ENCODE measurements at regions not wholly inside any gene's neighbourhood (a gene's known extent, or its start where the extent isn't known, plus 50 kb on each side); places are given as distances from the start of the nearest gene placed in this dataset.

DNA sequence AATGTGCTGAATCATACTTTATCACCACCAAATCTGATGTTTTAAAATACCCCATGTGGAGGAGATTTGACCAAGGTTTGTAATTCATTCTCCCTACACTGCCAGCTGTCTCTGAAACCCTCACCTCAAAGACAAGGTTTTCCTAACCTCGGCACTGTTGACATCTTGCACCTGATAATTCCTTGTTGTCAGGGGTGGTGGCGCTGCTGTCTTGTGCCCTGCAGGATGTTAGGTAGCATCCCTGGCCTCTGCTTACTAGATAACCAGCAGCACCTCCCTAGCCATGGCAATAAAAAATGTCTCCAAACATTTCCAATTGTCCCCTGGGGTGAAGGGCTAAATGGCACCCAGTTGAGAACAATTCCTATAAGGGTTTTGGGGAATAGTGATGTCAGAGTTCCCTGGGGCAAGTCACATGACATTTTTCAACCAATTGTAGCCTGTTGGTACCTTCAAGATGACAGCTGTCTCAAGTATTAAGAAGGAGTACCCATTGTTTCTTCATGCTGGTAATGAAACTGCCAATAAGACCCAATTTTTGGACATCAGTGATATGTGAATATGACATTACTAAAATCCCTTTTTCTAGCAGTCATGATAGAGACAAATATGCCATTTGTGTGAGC, 160.6 kb upstream of the PLCXD3 start:
- Mint-ChIP-seq H3K9me3 (no peaks in the 10 kb centered on the region), H3K4me1 (no peaks in the 10 kb centered on the region), H3K36me3 (ENCODE audit: low read depth) (no peaks in the 10 kb centered on the region), H3K27me3 (peaks cover 2% of the 10 kb centered on the region), H3K4me3 (no peak overlapping the region), H3K27ac (no peak overlapping the region)
- ChIA-PET POLR2A (interaction anchor here (1.1 kb wide), 1 partner anchor 12 kb away, joined by 3 read pairs; no protein-coding TSS in a partner anchor), CTCF (no interaction called here)
- DNase-seq = no peak

DNA sequence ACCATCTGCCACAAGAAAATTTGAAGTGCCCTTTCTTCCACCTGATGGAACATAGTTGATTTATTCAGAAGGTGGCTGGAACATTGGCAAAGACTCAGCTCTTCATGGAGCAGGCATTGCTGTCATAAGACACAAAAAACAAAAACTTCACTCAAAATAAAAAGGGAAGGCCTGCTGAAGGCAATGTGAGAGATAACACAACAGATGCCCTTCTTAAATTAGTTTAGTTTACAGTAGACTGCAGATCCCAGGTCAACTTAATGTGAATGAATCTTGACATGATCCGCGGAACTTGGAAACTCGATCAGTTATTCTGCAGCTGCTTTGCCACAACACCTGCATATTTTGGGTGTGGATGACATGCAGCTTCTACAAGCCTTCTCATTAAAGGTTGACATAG, 159.8 kb upstream of the PLCXD3 start:
- H3K36me3 Mint-ChIP-seq (ENCODE audit: low read depth) = no peaks in the 10 kb centered on the region
- ChIA-PET POLR2A (no interaction called here), CTCF (no interaction called here)
- peaks cover 2% of the 10 kb centered on the region for H3K27me3 Mint-ChIP-seq
- no peaks in the 10 kb centered on the region for H3K9me3 Mint-ChIP-seq
- no peak for DNase-seq
- H3K27ac Mint-ChIP-seq = no peak overlapping the region
- no peaks in the 10 kb centered on the region for H3K4me1 Mint-ChIP-seq
- no peak overlapping the region for H3K4me3 Mint-ChIP-seq

DNA sequence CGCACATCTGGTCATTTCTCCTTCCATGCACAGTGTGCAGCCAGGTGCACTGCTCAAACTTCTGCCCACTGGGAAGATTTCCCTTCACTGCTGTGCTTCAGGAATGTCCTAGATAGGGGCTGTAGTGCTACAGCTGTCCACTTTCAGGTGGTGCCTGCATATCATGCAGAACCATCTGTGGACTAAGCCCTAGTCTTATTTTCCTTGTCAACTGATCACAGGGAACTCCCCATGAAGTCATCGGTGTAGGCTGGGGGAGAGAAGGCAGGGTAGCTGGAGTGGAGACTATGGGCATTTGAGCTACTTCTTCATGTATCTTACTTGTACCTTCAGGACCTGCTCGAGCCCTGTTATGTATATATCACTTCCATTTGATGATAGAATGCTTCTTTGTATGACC, 150.9 kb upstream of the PLCXD3 start:
- H3K4me3 Mint-ChIP-seq = no peak overlapping the region
- H3K27ac Mint-ChIP-seq = no peak overlapping the region
- no peak for DNase-seq
- CTCF ChIA-PET = no interaction called here
- H3K9me3 Mint-ChIP-seq = no peaks in the 10 kb centered on the region
- H3K27me3 Mint-ChIP-seq = no peaks in the 10 kb centered on the region
- no peaks in the 10 kb centered on the region for H3K4me1 Mint-ChIP-seq
- no peaks in the 10 kb centered on the region for H3K36me3 Mint-ChIP-seq (ENCODE audit: low read depth)
- POLR2A ChIA-PET = no interaction called here

DNA sequence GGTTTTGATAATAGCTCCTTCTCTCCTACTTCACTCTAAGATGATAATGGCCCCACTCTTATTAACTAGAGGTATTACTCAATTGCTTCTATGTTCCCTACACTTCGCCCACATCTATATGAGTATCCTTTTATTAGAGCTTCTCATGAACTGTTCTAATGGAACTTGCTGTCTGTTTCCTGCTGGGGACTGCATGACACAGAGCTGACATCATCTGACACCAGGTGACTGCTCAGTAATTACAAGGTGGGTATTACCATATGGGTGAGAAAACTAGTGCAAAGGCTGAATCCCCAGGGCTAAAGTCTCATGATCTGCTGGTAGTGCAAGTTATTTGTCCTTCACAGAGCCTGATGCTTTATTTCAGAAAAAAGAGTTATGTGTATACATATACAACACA, 146.2 kb upstream of the PLCXD3 start:
- Mint-ChIP-seq H3K36me3 (ENCODE audit: low read depth) (no peaks in the 10 kb centered on the region), H3K27me3 (no peaks in the 10 kb centered on the region), H3K4me3 (no peak overlapping the region), H3K27ac (no peak overlapping the region), H3K4me1 (no peaks in the 10 kb centered on the region), H3K9me3 (no peaks in the 10 kb centered on the region)
- POLR2A ChIA-PET = no interaction called here
- DNase-seq = no peak
- CTCF ChIA-PET = no interaction called here

DNA sequence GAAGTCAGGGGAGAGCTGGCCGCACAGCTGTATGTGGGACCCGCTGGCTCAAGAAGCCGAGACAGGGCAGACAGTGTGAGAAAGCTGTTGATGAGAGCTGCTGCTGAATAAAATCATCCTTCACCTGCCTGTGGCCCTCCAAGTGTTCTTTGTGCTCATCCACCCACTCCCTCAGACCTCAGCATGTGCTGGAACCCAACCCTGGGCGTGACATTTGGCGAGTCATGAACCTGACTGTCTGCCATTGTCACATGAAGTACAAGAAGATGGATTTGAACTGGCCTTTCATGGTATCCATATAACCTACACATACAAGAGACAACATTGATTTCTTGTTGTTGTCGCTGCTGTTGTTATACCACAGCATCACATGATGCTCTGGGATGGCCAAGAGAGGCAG, 139.7 kb upstream of the PLCXD3 start:
- Mint-ChIP-seq H3K4me3 (no peak overlapping the region), H3K9me3 (no peaks in the 10 kb centered on the region), H3K4me1 (no peaks in the 10 kb centered on the region), H3K36me3 (ENCODE audit: low read depth) (no peaks in the 10 kb centered on the region), H3K27ac (no peak overlapping the region), H3K27me3 (no peaks in the 10 kb centered on the region)
- no peak for DNase-seq
- ChIA-PET CTCF (no interaction called here), POLR2A (no interaction called here)

DNA sequence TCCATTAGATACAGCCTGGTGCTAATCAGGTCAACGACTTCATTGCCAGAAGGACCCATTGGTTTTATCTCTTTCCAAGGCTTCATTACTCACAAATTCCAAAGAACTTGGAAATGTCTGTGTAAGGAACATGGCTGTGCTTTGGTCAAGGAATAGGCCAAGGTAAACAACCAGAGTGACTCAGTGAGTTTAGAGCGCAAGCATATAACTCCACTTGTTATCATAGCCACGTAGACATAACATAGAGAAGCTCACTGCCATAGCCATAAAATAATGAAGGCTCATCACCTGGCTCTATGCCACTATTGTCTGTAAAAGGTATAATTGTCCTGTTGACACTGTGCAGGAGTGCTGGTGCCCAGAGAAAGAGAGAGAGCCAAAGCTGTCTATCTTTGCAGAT, 139.3 kb upstream of the PLCXD3 start:
- Mint-ChIP-seq H3K27ac (no peak overlapping the region), H3K9me3 (no peaks in the 10 kb centered on the region), H3K36me3 (ENCODE audit: low read depth) (no peaks in the 10 kb centered on the region), H3K27me3 (no peaks in the 10 kb centered on the region), H3K4me3 (no peak overlapping the region), H3K4me1 (no peaks in the 10 kb centered on the region)
- ChIA-PET CTCF (no interaction called here), POLR2A (no interaction called here)
- no peak for DNase-seq

DNA sequence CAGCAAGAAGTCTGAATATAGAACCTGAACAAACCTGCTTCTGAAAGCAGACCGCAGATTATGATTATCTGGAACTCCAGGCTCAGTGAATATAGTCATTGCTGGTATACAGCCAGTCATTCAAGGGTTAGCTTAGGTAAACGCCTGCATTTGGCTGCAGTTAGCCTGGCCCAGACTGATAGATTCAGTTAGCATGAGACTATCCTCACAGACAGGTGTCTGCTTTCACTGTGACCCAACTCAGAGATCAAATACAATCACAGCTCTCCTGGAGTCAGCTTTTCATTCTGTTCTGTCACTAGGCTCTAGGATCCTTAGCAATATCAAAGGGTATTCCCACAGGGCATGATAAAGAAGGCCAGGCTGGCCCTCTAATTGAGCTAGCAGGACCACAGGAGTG, 138.6 kb upstream of the PLCXD3 start:
- no peak overlapping the region for H3K4me3 Mint-ChIP-seq
- no peaks in the 10 kb centered on the region for H3K36me3 Mint-ChIP-seq (ENCODE audit: low read depth)
- H3K4me1 Mint-ChIP-seq = no peaks in the 10 kb centered on the region
- DNase-seq = no peak
- POLR2A ChIA-PET = no interaction called here
- H3K27ac Mint-ChIP-seq = no peak overlapping the region
- CTCF ChIA-PET = no interaction called here
- H3K9me3 Mint-ChIP-seq = no peaks in the 10 kb centered on the region
- H3K27me3 Mint-ChIP-seq = no peaks in the 10 kb centered on the region

DNA sequence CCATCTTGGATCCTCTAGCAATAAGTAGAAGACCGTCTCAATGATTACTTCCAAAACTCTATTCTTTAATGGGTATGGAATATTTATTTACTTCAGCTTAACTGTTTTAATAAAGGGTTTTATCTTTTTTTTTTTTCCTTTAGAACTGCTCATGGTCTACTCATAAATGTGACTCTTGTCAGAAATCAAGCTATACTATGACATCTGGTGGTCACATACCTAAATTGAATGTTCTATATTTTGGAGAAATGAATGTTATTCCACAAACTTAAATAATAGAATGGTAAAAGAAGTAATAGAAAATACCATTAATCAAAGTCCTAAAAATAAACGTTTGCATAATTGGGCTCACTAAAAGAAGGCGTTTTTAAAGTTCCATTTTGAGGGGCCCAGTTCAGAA, 131.2 kb upstream of the PLCXD3 start:
- Mint-ChIP-seq H3K9me3 (no peaks in the 10 kb centered on the region), H3K36me3 (ENCODE audit: low read depth) (no peaks in the 10 kb centered on the region), H3K4me3 (no peak overlapping the region), H3K4me1 (no peaks in the 10 kb centered on the region), H3K27ac (no peak overlapping the region), H3K27me3 (peaks cover 7% of the 10 kb centered on the region)
- DNase-seq = no peak
- CTCF ChIA-PET = no interaction called here
- POLR2A ChIA-PET = no interaction called here

DNA sequence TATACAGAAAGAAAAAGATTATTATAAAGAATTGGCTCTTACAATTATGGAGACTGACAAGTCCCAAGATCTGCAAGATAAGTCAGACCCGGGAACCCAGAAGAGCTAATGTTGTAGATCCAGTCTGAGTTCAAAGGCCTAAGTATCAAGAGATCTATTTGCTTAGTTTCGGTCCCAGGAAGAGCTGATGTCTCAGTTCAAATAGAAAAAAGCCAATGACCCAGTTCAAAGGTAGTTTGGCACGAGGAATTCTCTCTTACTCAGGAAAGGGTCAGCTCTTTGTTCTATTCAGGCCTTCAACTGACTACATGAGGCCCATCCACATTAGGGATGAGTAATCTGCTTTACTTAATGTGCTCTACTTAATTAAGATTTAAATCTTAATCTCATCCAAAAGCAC, 128.3 kb upstream of the PLCXD3 start:
- DNase-seq = no peak
- Mint-ChIP-seq H3K4me1 (no peaks in the 10 kb centered on the region), H3K9me3 (no peaks in the 10 kb centered on the region), H3K36me3 (ENCODE audit: low read depth) (no peaks in the 10 kb centered on the region), H3K27me3 (peaks cover 7% of the 10 kb centered on the region), H3K4me3 (no peak overlapping the region), H3K27ac (no peak overlapping the region)
- ChIA-PET POLR2A (no interaction called here), CTCF (no interaction called here)

DNA sequence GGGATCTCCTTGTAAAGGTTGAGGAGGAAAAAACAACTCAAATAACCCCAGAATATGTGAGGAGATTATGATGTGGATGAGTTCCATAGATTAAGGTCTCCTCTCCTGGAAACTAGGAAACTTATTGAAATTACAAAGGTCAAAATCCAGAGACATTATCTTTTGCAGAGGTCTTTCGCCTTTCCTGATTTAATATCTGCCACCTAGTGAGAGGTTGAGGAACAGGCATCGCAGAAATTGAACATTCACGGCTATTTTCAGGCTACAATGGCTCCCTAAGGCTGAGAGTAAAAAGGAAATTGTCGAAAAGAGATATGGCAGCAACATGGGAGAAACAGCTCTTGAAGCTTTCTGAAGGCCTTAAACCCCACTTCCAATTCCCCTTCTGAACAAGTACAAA, 127.5 kb upstream of the PLCXD3 start:
- DNase-seq = no peak
- POLR2A ChIA-PET = no interaction called here
- Mint-ChIP-seq H3K4me3 (no peak overlapping the region), H3K4me1 (no peaks in the 10 kb centered on the region), H3K27ac (no peak overlapping the region), H3K36me3 (ENCODE audit: low read depth) (no peaks in the 10 kb centered on the region), H3K27me3 (peaks cover 7% of the 10 kb centered on the region), H3K9me3 (no peaks in the 10 kb centered on the region)
- CTCF ChIA-PET = no interaction called here

DNA sequence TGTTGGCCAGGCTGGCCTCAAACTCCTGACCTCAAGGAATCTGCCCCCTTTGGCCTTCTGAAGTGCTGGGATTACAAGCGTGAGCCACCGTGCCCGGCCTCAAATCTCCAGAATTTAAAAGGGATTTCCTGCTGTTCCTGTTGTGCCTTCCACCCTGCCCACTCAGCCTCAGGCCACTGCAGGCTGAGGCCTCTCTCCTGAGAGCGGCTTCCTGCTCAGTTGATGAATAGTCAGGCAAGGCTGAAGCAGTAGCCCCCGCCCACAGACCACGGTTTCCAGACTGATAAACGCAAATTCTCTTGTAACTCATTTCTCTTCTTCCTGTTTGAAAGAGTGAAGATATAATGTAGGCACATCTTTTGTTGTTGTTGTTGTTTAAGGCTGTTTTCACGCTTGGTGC, 127.0 kb upstream of the PLCXD3 start:
- Mint-ChIP-seq H3K4me1 (no peaks in the 10 kb centered on the region), H3K36me3 (ENCODE audit: low read depth) (no peaks in the 10 kb centered on the region), H3K27me3 (peaks cover 4% of the 10 kb centered on the region), H3K9me3 (no peaks in the 10 kb centered on the region), H3K4me3 (no peak overlapping the region), H3K27ac (no peak overlapping the region)
- POLR2A ChIA-PET = no interaction called here
- no peak for DNase-seq
- CTCF ChIA-PET = no interaction called here

DNA sequence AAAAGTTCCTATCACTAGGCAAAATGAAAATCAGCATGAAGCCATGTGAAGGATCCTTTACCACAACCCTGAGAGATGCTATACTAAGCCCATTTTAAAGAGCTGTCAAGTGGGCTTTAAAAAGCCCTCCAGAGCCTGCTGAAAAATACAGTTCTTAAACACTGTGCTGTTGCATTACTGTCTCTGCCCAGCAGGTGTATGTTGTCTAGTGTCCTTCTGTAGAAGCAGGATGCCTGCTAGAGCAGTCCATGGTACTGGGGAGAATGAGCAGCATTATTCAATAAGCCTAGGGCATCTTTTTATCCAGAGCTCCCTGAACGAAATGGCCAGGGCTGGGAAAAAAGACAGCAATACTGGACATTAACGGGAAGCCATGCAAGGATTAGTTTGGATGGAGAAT, 126.2 kb upstream of the PLCXD3 start:
- DNase-seq = no peak
- POLR2A ChIA-PET = no interaction called here
- Mint-ChIP-seq H3K9me3 (no peaks in the 10 kb centered on the region), H3K4me3 (no peak overlapping the region), H3K4me1 (no peaks in the 10 kb centered on the region), H3K27me3 (peaks cover 4% of the 10 kb centered on the region), H3K36me3 (ENCODE audit: low read depth) (no peaks in the 10 kb centered on the region), H3K27ac (no peak overlapping the region)
- CTCF ChIA-PET = interaction anchor here (0.5 kb wide), 1 partner anchor 151 kb away, joined by 3 read pairs; no protein-coding TSS in a partner anchor

DNA sequence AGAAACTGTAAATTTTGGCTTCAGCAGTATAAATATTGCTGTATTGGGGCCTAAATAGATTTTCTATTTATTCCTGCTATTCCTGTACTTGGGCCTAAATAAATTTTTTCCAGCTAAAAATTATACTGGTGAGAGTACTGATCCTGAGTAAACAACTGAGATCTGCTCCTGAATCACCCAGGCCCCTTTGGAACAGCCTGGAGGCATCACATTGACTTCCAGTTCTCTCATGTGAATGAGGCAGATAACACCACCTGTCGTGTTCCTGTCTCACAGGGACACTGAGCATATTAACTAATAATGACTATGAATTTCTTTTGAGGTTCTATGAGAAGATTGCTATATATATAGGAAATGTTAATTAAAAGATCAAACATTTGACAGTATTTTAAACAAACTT, 119.5 kb upstream of the PLCXD3 start:
- no peak overlapping the region for H3K27ac Mint-ChIP-seq
- POLR2A ChIA-PET = no interaction called here
- H3K4me3 Mint-ChIP-seq = no peak overlapping the region
- H3K36me3 Mint-ChIP-seq (ENCODE audit: low read depth) = no peaks in the 10 kb centered on the region
- no peaks in the 10 kb centered on the region for H3K9me3 Mint-ChIP-seq
- peaks cover 2% of the 10 kb centered on the region for H3K27me3 Mint-ChIP-seq
- CTCF ChIA-PET = no interaction called here
- no peak for DNase-seq
- H3K4me1 Mint-ChIP-seq = no peaks in the 10 kb centered on the region

DNA sequence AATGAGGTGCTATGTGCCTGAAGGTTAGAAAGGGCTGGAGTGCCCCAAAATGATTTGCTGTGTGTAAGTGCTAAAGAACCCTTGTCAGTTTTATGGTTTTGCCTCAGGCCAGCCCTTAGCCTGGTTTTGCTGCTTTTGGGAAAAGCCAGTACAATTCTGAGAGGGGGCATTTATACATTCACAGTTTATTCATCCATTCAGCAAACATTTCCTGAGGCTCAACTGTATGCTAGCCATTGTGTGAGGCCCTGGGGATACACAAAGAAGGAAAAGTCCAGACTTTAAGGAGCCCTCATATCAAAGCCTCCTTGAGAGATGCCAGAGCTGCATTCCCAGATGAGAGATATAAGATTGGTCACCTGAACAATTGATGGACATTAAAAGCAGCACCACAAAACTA, 115.2 kb upstream of the PLCXD3 start:
- ChIA-PET CTCF (no interaction called here), POLR2A (no interaction called here)
- Mint-ChIP-seq H3K4me1 (no peaks in the 10 kb centered on the region), H3K27me3 (no peaks in the 10 kb centered on the region), H3K36me3 (ENCODE audit: low read depth) (no peaks in the 10 kb centered on the region), H3K9me3 (no peaks in the 10 kb centered on the region), H3K27ac (no peak overlapping the region), H3K4me3 (no peak overlapping the region)
- no peak for DNase-seq

DNA sequence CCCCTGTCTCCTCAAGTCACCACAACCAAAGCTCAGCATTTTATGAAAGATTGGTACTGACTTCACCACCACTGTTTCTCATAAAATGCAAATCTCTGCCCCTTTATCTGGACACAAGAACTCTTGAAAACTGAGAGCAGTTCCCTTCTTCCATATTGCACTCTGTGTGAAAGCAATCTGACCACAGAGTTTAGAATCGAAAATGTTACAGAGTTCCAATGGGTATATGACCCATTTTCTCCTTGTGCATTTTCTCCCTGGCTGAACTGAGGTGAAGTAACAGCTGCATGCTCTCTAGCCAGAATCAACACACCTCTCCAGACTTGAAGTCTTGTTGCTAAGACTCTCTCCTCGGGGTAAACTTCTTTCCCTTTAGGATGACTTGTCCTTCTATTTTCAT, 111.0 kb upstream of the PLCXD3 start:
- ChIA-PET CTCF (no interaction called here), POLR2A (no interaction called here)
- Mint-ChIP-seq H3K4me3 (no peak overlapping the region), H3K36me3 (ENCODE audit: low read depth) (no peaks in the 10 kb centered on the region), H3K4me1 (no peaks in the 10 kb centered on the region), H3K27me3 (no peaks in the 10 kb centered on the region), H3K9me3 (no peaks in the 10 kb centered on the region), H3K27ac (no peak overlapping the region)
- no peak for DNase-seq

Data from activated CD4-positive, alpha-beta memory T cell treated with anti-CD3 and anti-CD28 coated beads, Interleukin-2, amount 10 ng/mL, durations not matched to agents 7 days and 5 days (primary cell).